NCI-H146 treated with DMSO at 0.1 percent for 48 hours (cell line): ENCODE measurements at regions not wholly inside any gene's neighbourhood (a gene's known extent, or its start where the extent isn't known, plus 50 kb on each side); places are given as distances from the start of the nearest gene placed in this dataset.

ENCODE experiments used
- DNase-seq: peaks from one replicate; lab custom pipeline; 2025; ENCODE audit not compliant: unreplicated experiment; lab: John Stamatoyannopoulos, UW

DNA sequence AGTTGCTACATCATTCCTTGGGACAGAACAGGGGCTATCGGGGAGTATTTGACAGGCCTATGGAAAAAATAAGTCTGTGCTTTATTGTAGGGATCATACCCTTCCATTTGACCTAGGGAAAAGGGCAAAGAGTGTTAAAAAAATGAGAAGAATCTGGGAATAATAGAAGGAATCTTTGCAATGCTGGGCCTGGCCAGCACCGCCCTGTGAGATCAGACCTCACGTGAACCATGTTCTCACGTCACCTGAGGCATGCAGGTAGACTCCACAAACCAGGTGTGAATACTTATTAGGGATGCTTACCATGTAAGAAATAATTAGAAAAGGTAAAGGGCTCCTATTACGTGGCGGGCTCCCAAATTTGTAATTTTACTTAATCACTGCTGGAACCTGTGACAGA lies 177.5 kb upstream of the GATA6 start:
- no peak for DNase-seq

DNA sequence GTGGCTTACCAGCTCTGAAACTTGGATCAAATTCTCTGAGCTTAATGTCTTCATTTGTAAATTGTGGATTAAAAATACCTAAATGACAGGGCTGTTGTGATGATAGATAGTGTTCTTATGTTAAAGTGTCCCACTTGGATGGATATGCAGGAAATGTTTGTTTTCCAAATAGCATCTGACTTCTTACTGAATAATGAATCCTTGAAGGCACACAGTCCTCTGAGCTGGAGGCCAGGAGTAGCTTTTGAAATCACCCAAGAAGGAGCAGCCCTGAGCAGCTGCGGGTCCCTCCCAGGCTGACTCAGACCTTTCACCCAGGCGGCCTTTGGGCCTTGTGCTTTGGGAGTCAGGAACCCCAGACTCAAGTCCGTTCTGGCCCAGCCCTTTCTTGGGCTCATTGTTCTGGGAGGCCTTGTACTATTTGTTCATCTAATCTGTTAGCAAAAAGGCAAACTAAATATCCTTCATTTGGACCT lies 173.0 kb upstream of the GATA6 start:
- no peak for DNase-seq

DNA sequence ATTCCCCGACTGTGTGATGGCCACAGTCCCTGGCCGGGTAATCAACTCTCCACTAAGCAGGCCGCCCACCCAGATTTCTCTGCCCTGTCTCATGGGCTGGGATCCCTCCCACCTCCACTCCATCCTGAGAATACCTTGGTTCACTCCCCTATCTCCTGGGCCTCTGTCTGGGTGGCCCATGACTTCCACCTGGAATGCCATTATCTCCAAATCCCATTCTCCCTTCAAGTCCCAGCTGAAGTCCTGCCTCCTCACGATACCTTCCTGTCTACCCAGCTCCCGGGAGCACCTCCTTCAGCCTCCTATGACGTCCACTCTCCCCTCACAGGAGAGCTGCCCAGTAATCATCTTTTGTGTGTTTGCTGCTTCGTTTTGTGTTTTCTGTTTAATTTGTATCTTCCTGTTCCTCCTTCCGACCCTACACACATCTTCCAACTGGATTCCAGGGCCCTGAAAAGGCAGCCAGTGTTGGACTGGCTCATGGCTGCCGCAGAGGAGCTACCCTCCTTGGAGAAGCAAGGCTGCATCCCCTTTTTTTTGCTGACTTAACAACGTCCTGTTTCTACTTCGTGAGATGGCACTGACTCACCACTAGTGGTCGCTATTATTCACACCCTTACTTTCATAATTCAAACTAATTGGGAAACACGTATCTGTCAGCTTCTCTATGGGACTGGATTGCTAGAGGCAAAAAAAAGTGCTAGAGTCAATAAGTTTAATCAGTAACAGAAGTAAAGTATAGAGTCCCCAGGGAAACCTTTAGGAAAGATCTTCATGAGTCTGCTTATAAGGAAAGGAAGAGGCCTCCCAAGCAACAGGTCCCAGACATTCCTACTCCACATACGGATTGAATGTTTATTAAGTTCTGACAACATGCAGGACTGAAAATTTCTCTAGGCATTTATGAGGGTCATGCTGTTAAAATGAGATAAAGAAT lies 171.9 kb upstream of the GATA6 start:
- DNase-seq = peak; percentile 86

DNA sequence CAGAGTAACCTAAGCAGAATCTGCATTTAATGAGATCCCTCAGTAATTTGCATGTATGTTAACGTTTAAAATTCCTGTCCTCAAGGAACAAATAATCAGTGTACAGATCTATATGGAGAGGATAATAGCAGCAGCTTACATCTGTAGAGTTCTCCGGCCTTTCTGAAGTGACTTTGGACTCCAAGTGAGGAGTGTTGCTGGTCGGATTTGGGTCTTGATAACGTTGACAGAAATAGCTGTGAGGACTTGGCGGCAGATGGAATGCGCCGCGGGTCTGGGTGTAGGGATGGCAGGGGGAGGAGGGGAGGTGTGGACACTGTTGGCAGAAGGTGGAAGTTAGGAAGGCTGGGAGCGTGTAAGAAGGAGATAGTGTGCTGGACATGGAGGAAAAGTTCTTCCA lies 170.9 kb upstream of the GATA6 start:
- DNase-seq = no peak

DNA sequence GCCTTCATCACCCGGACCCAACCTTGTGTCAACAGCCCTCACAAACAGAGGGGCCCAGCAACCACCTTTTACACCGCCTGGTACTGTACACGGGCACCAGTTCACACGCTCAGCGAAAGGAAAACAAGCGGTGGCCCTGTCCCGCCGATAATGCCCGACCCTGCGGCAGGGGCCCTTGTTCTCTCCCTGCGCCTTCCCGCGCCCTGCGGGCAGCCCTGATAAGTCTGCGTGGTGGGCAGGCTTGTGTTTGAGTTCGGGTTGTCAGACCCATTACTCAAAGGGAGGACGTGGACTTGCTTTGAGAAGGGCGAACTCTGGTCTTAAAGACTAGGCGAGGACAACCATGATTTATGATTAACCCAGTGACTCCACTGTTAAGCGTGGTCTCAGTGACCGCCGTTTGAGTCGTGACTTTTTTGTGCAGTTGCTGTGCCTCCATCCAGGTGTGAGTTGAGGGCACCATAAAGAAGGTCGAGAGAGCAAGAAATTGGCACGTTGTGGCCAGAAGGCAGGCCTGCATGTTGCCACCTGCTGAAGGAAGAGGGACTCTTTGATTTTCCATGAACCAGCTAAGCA lies 167.4 kb upstream of the GATA6 start:
- DNase-seq = no peak

DNA sequence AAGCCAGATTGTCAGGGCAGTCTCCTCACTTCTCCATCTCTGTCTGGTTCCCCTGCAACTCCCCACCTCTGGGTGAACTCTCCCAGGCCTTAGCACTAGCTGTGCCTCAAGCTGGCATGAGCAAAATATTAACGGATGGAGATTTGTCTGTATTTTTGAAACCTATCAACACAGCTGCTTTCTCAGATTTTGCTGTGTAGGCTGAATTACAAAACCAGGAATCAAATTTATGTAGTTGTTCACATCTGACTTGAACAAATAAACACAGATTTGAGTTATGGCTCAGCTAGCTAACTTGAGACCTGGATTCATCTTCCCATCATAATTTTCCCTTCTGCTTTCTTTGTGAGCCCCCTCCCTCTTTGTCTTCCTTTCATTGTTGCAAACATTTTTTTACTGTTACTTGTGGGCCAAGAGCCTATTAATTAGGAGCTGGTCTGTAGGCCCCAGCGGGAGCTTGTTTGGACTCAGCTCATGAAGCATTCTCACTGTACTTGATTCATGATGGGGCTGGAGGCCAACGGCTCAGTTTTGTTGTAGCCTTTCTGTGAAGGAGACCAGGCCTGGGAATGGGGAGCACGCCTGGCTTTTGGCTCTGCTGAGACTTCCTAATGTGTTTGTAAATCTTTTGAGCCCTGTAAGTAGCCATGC lies 164.1 kb upstream of the GATA6 start:
- peak; percentile 63 for DNase-seq

DNA sequence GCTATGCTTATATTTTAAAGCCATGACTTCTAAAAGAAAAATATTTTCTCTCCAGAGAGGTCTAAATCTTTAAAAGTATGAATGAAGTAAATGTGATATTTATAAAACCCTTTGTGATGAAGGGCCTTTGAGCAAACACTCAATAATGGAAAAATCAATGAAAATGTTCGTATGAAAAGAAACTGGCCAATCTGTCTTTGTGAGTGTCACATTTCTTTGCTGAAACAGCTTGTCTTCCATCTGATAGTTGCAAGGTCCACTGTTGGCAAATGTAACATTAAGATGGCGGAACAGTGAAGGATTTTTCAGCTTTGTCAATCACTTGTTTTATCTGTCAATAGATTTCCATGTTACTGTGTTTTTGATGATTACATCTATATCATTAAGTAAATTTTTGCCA lies 162.9 kb upstream of the GATA6 start:
- peak; percentile 97 for DNase-seq

DNA sequence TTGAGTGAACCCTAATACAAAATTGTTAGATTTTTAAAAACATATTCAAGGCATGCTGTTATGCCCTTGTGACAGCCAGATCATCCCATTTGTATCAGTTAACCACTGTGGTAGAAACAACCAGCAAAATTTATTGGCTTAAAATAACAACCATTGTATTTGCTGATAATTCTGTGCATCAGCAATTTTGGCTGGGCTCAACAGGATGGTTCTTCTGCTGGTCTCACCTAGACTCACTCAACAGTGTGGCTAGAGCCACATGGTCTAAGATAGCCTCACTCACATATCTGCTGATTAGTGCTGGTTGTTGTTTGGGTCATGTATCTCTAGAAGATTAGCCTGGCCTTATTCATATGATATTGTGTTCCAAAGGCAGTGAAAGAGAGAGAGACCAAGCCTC lies 160.1 kb upstream of the GATA6 start:
- DNase-seq = no peak

DNA sequence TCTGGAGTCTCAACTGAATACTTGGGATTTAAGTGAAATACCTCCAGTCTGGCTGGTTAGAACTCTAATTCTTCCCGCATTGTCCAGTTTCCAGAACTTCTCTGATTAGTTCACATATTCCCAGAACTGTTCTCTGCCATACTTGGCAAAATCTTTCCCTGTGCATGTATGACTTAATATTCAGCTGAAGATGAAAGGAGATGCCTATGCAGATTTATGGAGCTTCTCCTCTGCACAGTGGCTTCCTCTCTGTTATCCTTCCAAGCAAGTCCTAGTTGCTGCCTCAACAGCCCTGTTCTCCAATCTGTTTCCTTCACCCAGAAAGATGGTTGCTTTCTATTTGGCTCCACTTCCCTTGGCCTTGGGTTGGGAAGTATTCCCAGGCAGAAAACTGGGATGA lies 155.4 kb upstream of the GATA6 start:
- no peak for DNase-seq

DNA sequence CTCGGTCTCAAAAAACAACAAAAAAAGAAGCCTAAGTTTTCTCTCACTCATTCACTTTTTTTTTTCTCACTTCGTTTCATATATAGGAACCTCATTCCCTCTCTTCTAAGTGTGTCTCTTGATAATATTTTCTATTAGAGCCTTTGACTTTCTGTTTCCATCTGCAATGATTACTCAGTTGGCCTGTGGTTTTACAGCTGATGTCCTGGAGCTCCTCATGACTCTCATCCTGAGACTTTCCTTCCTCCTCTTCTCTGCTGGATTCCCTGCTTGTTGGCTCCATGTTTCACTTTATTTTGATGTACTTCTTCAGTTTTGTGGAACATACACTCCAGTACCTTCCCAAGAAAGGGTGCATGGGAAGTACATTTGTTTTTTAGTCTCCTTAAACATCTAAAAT lies 154.2 kb upstream of the GATA6 start:
- no peak for DNase-seq

DNA sequence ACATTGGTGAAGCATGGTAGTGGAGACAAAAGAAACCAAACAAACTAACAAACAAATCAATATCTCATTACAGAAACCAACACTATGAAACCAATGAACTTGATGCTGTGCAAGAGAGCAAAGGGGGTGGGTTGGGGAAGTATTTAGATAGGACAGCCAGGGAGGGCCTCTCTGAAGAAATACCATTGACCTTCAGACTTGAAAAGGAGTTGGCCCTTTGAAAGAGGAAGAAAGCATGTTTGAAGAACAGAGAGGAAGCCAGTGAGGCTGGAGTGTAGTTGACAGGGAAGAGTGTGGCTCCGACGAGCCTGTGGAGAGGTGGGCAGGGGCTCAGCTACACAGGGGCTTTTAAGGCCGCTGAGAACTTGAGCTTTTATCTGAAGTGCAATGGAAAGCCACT lies 151.0 kb upstream of the GATA6 start:
- peak; percentile 37 for DNase-seq

DNA sequence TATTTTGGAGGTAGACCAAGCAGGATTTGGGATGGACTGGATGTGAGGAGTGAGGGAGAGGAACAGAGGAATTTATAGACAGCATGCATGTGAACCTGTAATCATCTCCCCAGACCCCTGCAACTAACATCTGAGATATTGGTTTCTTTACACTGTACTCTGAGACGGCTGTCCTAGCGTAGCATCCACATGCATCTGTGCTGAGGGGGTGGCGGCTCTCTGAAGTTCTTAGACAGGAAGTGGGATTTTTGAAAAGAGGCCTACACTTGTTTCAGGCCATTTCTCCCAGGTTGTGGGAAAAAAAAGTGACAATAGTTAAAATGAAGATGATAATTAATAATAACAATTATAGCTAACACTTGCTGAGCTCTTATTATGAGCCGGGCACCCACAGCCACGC lies 150.2 kb upstream of the GATA6 start:
- DNase-seq = no peak

DNA sequence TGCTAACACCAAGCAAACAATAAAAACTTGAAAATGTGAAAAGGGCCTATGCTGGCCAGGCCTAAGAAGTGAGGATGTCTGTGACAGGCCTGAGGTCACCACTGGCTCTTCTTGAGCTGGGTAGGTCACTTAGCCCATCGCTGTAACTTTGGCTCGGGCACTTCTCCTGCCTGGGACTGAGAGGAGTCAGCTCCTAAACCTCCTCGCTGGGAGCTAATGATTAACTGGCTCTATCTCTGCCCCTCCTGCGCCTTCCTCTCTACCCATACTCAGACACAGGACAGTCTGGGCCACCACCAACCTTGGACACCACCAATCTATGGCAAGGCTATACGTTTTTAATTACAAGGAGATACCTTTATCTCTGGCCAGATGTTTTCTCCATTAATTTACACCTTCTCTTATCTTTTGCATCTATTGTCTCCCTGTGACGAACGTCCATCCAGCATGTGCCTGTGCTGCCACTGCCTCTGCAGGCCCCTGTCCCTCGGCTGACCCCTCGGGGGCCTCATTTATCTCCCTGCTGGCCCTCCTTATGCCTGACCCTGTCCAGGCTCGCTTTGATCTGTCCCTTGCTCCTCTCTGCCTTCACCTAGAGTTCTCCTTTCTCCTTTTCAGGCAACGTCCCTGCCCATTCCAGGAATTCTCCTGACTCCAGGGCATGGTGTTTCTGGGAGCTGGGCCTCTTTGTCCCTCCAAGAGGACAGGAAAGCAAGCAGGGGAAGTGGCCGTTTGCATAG lies 149.1 kb upstream of the GATA6 start:
- DNase-seq = no peak

DNA sequence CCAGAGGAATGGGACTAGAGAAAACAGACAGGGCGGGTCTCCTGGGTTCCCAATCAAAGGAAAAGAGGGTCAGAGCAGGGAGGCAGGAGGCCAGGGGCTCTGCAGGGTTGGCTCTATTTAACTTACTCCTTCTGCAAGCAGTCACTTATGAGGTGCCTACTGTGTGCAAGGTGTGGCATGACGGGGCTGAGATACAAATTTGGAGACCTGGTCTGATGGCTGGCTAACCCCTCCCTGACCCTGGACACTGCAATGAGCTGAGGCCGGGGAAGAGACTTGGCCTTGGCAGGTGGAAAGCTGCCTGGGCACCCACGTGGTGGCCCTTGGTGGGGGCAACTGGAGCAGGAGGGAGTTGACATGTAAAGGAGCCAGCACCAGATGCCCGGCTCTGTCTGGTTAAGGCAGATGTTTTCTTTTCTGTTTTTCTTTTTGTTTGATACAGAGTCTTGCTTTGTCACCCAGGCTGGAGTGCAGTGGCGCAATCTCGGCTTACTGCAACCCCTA lies 148.5 kb upstream of the GATA6 start:
- no peak for DNase-seq

DNA sequence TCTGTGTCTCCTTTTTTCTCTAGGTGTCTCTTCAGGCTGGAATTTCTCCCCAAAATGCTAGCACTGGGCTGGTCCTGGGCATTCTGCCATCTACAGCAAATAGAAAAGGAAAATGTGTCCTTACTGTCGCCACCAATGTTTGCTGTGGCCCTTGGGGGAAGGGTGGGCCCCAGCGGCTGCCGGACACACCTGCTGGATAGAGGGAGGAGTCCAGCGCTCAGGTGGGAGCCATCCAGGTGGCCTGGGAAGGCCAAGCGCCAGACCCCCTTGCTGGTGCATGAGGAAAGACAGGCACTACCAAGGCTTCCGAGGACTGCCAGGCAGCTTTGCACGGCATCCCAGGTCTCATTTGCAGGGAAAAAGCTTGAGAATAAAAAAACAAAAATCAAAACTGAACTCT lies 147.7 kb upstream of the GATA6 start:
- peak; percentile 91 for DNase-seq

DNA sequence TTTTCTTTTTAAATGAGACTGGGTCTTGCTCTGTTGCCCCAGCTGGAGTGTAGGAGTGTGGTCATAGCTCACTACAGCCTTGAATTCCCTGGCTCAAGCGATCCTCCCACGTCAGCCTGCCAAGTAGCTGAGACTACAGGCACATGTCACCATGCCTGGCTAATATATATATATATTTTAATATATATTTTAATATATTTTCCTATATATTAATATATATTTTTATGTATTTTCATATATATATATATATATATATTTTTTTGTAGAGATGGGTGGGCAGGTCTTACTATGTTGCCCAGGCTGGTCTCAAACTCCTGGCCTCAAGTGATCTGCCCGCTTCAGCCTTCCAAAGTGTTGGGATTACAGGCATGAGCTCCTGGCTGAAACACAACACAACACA lies 144.5 kb upstream of the GATA6 start:
- DNase-seq = no peak

DNA sequence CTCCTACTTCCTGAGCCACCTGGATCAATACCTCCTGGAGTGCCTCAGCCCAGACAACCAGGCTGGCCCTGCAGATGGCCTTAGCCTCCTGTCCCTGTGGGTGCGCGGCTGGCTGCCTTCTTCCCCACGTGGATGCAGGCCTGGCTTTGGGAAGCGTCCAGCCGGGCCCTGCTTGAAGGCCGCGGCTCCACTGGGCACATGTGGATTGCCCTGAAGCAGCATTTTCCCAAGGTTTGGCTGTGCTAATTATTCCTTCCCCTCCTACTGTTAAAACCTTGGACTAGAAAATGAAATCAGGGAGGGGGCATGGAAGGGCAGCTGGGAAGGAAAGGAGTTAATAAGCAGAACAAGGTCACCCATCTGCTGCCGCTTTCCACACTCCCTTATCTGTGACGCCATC lies 143.0 kb upstream of the GATA6 start:
- DNase-seq = peak; percentile 91

DNA sequence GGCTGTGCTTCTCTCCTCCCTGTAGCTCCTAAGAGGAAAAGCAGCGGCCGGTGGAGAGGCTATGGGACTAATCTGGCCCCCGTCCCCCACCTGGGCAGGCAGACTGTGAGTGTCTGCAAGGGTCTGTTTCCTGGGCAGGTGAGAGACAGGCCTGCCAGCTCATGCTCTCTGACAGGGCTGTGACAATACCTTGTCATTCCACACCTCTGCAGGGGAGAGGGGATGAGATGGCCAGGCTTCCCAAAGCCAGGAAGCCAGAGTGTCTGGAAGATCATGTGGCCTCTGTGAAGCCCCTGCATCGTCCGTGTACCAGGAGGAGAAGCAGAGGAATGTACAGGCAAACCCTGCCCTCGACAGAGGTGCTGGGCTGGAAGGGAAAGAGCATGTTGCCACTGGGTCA lies 142.5 kb upstream of the GATA6 start:
- DNase-seq = peak; percentile 85

DNA sequence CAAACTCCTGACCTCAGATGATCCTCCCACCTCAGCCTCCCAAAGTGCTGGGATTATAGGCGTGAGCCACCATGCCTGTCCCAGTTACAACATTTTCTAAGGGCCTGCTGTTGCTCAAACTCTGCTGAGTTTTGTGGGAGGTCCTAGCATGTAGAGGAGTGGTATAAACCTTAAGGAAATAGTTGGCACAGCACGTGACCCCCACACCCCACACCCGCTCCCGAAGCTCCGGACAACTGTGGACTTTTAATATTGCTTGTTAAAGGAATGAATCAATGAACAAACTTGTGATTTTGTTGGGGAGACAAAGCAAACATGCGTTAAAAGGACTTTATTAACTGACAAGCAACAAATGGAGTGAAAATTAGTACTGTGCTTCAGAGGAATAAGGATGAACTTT lies 137.8 kb upstream of the GATA6 start:
- DNase-seq = no peak

DNA sequence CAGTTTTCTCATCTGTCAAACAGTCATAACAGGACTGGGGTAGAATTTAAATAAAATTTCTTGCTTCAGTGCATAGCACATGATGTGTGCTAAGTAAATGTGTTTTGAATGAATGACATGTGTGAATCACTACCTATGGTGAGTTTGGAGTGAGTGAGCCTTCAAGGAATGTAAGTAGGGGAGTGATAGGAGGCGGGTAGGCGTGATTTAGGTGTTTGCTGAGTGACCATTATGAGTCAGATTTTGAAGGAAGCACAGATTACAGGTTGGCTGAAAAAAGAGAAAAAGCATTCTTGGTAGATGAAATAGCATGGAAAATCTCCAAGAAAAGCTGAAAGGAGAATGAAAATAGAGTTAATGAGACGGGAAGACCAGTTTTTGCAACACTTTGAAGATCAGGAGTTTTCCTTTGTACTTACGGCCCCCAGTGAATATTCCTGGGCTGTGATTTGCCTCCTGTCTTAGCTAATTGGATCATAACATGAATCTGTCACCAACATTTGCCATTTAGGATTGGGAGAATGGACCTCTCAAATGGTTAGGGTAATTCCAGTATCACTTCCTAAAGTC lies 136.9 kb upstream of the GATA6 start:
- DNase-seq = no peak

DNA sequence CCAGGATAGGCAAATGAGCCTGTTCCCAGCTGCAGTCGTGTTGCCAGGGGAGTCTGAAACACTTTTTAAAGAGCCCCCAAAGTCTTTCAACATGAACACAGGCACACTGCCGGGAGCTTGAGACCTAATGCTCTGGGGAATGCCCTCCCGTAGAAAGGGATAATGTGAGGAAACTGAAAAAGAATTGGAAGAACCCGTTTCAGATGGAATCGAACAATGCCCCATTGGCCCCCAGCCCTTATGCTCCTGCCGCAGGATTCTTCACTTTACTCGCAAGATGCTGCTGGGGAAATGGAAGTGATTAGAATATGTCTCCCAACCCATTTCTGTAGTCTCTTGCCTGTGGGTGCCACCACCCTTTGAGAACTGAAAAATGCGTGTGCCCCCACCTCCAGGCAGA lies 136.3 kb upstream of the GATA6 start:
- no peak for DNase-seq
